H1 (cell line): ENCODE measurements at regions not wholly inside any gene's neighbourhood (a gene's known extent, or its start where the extent isn't known, plus 50 kb on each side); places are given as distances from the start of the nearest gene placed in this dataset.
A peak's percentile ranks its signal among the peaks of the same experiment; 100 is the strongest.

ENCODE experiments used
- TF ChIP-seq, protein P1 (sequence below): fragments of 300-600 bp; sonication (generic); IDR thresholded peaks from 2 replicates; pipeline ENCODE4 v1.7.1; 2012; ENCODE audit warnings: low read length, moderate library complexity, mild to moderate bottlenecking, inconsistent platforms; ENCODE audit not compliant: insufficient replicate concordance

DNA sequence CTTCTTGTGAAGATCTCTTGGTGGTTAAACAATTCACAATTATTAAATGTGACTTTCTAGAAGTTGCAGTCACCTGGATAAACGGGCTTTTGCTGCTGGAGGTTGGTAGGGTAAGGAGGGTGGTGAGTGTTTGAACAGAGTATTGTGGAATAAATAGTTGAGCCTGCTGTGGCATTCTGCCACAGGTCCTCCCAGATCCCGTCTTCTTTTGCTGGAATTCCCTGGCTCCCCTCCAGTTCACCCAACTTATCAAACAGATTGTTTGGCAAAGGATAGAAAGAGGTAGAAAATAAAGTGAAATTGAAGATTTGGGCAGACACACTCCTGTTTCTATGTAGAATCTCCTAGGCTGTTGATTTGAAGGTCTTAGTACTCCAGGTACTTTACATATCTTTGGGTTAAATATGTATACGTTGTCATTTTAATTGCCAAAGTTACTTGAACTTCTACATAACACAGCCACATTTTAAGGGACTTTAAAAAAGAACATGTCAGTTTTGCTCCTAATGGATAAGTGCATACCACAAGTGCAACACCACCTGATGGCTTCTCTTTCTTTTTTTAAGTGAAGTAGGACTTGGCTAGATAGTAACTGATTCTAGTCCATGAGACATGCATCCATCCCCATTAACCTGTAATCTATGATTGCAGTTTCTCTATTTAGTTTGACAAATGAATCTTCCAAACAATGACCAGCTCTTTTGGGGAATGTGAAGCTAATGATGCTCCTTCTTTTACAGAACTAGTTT lies 83.0 kb downstream of the ARL4A start (continued):
- TF ChIP-seq, protein P1, sequence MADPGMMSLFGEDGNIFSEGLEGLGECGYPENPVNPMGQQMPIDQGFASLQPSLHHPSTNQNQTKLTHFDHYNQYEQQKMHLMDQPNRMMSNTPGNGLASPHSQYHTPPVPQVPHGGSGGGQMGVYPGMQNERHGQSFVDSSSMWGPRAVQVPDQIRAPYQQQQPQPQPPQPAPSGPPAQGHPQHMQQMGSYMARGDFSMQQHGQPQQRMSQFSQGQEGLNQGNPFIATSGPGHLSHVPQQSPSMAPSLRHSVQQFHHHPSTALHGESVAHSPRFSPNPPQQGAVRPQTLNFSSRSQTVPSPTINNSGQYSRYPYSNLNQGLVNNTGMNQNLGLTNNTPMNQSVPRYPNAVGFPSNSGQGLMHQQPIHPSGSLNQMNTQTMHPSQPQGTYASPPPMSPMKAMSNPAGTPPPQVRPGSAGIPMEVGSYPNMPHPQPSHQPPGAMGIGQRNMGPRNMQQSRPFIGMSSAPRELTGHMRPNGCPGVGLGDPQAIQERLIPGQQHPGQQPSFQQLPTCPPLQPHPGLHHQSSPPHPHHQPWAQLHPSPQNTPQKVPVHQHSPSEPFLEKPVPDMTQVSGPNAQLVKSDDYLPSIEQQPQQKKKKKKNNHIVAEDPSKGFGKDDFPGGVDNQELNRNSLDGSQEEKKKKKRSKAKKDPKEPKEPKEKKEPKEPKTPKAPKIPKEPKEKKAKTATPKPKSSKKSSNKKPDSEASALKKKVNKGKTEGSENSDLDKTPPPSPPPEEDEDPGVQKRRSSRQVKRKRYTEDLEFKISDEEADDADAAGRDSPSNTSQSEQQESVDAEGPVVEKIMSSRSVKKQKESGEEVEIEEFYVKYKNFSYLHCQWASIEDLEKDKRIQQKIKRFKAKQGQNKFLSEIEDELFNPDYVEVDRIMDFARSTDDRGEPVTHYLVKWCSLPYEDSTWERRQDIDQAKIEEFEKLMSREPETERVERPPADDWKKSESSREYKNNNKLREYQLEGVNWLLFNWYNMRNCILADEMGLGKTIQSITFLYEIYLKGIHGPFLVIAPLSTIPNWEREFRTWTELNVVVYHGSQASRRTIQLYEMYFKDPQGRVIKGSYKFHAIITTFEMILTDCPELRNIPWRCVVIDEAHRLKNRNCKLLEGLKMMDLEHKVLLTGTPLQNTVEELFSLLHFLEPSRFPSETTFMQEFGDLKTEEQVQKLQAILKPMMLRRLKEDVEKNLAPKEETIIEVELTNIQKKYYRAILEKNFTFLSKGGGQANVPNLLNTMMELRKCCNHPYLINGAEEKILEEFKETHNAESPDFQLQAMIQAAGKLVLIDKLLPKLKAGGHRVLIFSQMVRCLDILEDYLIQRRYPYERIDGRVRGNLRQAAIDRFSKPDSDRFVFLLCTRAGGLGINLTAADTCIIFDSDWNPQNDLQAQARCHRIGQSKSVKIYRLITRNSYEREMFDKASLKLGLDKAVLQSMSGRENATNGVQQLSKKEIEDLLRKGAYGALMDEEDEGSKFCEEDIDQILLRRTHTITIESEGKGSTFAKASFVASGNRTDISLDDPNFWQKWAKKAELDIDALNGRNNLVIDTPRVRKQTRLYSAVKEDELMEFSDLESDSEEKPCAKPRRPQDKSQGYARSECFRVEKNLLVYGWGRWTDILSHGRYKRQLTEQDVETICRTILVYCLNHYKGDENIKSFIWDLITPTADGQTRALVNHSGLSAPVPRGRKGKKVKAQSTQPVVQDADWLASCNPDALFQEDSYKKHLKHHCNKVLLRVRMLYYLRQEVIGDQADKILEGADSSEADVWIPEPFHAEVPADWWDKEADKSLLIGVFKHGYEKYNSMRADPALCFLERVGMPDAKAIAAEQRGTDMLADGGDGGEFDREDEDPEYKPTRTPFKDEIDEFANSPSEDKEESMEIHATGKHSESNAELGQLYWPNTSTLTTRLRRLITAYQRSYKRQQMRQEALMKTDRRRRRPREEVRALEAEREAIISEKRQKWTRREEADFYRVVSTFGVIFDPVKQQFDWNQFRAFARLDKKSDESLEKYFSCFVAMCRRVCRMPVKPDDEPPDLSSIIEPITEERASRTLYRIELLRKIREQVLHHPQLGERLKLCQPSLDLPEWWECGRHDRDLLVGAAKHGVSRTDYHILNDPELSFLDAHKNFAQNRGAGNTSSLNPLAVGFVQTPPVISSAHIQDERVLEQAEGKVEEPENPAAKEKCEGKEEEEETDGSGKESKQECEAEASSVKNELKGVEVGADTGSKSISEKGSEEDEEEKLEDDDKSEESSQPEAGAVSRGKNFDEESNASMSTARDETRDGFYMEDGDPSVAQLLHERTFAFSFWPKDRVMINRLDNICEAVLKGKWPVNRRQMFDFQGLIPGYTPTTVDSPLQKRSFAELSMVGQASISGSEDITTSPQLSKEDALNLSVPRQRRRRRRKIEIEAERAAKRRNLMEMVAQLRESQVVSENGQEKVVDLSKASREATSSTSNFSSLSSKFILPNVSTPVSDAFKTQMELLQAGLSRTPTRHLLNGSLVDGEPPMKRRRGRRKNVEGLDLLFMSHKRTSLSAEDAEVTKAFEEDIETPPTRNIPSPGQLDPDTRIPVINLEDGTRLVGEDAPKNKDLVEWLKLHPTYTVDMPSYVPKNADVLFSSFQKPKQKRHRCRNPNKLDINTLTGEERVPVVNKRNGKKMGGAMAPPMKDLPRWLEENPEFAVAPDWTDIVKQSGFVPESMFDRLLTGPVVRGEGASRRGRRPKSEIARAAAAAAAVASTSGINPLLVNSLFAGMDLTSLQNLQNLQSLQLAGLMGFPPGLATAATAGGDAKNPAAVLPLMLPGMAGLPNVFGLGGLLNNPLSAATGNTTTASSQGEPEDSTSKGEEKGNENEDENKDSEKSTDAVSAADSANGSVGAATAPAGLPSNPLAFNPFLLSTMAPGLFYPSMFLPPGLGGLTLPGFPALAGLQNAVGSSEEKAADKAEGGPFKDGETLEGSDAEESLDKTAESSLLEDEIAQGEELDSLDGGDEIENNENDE = peak; percentile 37
- TF ChIP-seq, all 59 proteins: peak for 1
